HG03103 (cell line): ENCODE measurements at regions not wholly inside any gene's neighbourhood (a gene's known extent, or its start where the extent isn't known, plus 50 kb on each side); places are given as distances from the start of the nearest gene placed in this dataset.
"Not testable (repeated sequence)": the region's sequence is repeated elsewhere in the genome, so short reads cannot be mapped to it uniquely, and the experiment has no call there.

Source experiments
- ATAC-seq: cut with Tn5 transposase; IDR thresholded peaks from one replicate; pipeline ENCODE4 v1.9.1; 2021; ENCODE audit warnings: low read depth; ENCODE audit not compliant: unreplicated experiment

DNA sequence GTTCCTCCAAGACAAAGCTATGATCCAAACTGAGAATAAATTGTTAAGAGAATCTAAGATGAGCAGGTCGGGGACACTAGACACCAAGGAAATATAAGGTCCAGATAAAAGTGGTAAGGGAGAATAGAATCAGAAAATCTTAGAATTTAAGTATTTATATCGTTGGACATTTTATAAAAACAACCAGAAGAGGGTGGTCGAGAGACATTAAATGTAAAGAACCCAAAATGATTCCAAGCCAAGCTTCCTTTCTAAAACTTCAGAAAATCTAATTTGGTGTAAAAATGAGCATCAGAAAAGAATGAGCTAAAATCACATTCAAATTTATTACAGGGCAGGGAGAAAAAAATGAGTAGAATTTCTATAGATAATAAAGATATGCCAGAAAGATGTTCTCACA lies 97.8 kb upstream of the OGFRL1 start:
- ATAC-seq, result no peak

DNA sequence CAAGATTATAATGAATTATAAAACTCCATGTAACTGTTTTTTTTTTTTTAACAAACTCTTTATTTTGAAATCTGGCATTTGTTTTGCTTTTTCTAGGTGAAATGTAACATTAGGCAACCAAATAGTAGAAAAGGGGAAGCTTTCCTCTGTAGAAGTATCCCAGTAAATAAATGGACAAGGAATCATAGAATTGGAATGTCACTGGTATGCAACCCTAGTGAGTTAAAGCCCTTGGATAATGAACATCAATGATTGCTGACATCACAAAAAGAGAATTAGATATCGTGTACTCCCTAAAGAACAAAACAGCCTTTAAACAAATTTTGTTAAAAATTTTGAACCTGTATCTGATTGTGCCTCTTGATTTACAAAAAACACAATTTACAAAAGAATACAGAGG lies 93.9 kb upstream of the OGFRL1 start:
- no peak for ATAC-seq

- no peak for ATAC-seq
These were observed 91.3 kb upstream of the OGFRL1 start for GRCh38 chr6:71197267-71197666.

GRCh38 chr6:71197780-71198179 lies 90.8 kb upstream of the OGFRL1 start:
- ATAC-seq, result no peak

DNA sequence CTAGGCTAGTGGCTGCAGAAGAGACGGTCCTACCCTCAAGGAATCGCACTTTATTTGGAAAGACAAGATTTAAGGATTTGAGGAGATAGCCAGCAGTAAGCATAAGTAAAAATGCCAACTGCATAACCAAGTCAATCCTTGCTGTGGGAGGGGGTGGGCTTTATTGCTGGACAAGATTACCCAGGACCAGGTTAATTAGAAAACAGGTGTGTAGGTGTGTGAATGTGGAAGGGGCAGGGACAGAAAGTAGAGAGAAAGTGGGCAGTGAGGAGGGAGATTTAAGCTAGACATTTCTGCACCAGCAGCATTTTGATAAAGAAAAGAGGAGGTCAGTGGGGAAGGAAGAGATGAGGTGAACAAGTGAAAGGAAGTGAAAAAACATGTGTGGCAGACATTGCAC lies 89.7 kb upstream of the OGFRL1 start:
- no peak for ATAC-seq

DNA sequence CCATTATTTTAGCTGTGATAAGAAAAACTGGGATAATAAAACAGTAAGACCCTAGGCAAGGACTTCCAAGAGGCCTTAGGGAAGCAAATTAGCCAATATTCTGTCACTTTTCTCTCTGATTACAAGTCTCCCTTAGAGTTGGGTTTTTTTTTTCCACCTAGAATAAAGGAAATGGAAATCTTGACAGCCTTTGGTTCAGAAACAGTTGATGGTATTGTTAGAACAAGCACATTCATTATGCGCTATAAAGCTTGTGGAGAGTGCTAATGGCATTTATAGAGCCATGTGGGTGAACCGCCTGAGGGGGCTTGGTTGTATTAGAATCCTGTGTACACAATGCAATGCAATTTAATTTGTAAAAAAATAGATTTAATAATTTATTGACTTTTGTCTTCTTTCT lies 88.9 kb upstream of the OGFRL1 start:
- no peak for ATAC-seq

- ATAC-seq, result no peak
These were observed 85.4 kb upstream of the OGFRL1 start for GRCh38 chr6:71203206-71203605.

DNA sequence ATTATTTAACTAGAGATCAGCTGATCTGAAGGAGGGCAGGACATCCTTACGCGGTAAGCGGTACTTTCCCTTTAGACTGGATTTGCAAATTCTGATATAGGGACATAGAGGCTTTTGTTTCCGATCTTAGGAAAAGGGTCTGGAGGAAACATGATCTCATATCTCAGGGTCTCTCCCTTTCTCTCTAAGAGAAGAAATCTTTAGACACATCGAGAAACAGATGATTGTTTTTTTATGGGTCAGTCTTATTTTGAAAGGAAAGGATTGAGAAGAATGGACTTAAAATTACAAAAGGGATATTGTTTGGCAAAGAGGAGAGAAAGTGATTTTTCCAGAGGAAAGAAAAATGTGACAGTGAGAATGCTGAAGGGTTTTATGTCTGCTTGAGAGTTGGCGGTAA lies 83.9 kb upstream of the OGFRL1 start:
- ATAC-seq, result no peak

- no peak for ATAC-seq
These were observed 83.2 kb upstream of the OGFRL1 start for GRCh38 chr6:71205336-71205956.

DNA sequence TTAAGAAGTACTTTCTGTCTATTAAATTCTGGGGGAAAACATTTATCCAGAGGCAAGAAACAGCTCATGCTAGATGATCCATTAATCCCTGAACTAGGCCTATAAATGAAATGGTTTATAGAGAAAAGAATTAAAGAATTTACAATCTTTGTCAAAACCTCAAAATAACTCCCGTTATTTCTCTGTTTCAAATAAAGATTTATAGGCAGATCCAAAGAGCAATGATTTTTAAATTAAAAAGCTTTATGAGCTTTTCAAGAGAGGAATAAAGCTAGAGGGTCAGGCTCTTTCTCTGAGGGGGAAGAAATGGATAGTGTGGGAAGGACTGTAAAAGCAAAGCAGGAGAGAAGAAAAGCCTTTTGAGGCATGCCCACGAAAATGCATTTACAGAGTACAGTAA lies 82.5 kb upstream of the OGFRL1 start:
- no peak for ATAC-seq

DNA sequence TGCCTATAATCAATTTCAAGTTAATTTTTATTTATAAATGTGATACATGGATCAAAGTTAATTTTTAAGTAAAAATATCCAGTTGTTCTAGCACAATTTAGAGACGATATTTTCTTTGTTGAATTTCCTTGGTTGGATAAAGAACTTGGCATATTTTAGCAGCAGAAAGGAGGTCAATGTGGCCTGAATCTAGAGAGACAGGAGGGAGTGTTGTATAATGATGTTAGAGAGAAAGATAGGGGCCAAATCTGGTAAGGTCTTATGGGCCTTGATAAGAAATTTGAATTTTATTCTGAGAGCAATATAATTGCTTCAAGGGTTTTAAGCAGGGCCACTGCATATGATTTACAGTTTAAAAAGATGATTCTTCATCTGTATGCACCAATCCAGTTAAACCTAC lies 79.4 kb upstream of the OGFRL1 start:
- ATAC-seq, result no peak

DNA sequence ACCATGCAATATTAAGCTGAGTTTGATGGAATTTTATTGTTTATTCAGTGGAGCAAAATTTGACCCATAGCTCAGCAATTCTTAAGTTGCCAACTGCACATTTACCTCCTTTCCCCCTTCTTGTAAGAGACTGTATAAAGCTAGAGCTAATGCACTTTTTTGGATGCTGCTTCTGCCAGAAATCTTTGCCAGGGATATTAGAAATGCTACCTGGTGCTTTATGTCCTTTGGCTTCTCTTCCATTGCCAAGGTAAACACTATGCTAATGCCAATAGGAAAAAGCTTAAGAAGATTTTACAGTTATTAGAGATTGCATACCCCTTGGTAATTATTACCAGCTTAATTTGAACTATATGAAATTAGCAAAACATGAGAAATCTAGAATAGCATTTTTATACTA lies 79.0 kb upstream of the OGFRL1 start:
- no peak for ATAC-seq

DNA sequence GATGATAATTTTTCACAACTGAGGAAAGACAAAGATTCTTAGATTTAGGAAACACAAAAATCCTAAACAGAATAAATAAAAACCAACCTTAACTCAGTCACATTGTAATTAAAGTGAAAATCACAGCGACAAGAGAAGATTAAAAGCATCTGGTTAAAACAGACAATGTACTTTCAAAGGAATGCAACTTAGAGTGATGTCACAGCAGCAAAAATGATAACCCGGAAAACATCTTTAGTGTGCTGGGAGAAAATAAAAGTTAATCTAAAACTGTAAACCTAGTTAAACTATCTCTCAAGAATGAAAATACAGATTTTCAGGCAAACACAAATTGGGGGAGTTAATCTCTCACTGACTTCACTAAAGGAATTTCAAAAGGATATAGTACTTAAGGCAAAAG lies 76.8 kb upstream of the OGFRL1 start:
- ATAC-seq, result no peak

DNA sequence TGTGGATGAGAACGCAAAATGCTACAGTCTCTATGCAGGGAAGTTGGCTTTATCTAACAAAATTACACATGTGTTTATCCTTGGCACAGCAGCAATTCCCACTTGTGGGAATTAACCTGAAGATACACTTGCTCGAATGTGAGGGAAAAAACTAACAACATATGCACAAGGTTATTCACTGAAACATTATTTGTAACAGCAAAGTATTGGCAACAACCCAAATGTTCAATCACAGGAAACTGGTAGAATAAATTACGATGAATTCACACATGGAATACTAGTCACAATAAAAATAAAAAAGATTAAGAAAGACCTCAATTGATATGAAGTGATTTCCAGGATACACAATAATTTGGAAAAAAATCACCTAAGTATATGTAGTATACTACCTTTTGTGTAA lies 68.1 kb upstream of the OGFRL1 start:
- ATAC-seq, result no peak

DNA sequence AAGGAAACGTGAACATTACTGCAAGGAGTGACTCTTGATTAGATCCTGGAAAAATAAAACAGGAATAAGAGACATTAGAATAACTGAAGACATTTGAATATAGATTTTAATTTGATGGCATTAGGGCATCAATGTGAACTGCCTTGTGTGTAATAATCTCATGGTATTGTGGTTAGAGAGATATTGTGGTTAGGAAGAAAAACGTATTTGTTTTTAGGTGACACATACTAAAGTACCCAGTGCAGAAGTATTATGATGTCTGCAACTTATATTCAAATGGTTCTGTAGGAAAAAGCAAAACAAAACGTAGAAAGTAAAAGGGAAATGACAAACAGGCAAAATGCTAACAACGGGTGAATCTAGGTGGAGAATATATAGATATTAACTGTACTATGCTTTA lies 65.9 kb upstream of the OGFRL1 start:
- ATAC-seq, result no peak

- no peak for ATAC-seq
These were observed 64.6 kb upstream of the OGFRL1 start for GRCh38 chr6:71224011-71224410.

DNA sequence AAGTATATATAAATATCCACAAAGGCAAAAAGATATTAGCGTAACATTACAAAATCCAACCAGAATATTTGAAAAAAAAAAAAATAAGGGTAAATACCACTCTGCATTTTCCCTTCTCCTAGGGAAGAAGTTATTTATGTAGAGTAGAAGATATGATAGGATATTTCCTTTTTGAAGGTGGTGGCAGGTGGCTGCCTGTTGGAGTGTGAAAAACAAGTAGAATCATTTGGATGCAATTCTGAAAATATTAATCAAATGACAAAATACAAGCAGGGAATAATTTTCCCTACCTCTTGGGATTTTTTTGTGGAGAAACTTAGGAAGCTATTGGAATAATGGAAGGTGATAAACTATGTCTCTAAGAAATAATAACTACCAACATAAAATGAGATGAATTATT lies 62.5 kb upstream of the OGFRL1 start:
- ATAC-seq, result no peak

DNA sequence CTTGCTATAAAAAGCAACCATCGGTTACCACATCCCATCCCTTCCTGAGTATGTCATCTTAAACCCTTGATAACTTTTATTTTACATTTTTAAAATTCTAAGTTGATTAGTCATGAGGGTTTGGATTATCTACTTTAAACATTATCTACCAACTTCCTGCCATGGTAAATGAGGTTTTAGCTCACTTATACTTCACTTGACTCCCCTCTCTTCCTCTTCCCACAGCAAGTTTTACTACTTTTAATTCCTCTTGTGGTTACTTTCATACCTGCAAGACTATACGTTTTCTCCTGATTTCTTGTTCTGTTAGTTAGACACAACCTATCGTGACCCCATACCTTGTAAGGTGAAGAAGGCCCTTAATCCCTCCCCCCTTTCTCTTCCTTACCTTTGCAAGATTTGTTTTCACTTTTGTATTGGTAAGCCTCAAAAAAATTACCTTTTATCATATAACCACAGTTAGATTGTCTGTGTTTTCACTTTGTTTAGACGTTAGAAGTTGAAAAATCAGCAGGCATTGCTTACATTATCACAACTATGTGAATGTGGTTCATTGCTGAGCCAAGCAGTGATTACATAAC lies 60.1 kb upstream of the OGFRL1 start:
- ATAC-seq, result no peak

- no peak for ATAC-seq
These were observed 59.1 kb upstream of the OGFRL1 start for GRCh38 chr6:71229477-71229876.

DNA sequence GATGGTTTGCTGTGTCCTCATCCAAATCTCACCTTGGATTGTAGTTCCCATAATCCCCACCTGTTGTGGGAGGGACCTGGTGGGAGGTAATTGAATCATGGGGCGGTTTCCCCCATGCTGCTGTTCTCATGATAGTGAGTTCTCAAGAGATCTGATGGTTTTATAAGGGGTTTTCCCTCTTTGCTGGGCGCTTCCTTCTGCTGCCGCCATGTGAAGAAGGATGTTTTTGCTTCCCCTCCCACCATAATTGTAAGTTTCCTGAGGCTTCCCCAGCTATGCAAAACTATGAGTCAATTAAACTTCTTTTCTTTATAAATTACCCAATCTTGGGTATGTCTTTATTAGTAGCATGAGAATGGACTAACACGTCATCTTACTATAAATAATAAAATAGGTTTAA lies 55.7 kb upstream of the OGFRL1 start:
- ATAC-seq, result not testable (repeated sequence)

- no peak for ATAC-seq
These were observed 51.6 kb upstream of the OGFRL1 start for GRCh38 chr6:71236926-71237434.

DNA sequence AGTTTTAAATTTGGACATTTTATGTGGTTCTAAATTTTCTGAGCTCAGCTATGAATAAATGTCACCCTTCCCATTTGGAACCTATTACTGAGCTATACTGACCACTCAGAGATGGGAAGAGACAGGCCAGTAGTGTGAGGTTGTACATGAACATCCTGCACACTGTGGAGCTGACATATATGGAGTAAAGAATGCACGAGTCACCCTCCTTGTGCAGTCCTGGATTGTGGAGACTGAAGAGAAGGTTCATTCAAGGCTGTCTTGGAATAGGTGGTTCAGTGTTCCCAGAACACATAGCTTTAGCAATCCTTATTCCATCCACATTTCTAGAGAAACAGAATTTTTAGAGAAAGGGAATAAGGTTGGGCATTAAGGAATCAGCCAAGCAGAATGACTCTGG lies 50.3 kb upstream of the OGFRL1 start:
- no peak for ATAC-seq
